NCI-H226 (cell line): ENCODE measurements at regions not wholly inside any gene's neighbourhood (a gene's known extent, or its start where the extent isn't known, plus 50 kb on each side); places are given as distances from the start of the nearest gene placed in this dataset.

Experiments
- DNase-seq: peaks from one replicate; pipeline ENCODE4 v3.0.0-alpha.2; 2015

- no peak for DNase-seq
Observed at GRCh38 chr15:85890620-85890980, 95.9 kb upstream of the KLHL25 start.

- DNase-seq, result no peak
Observed at GRCh38 chr15:85891470-85891869, 96.7 kb upstream of the KLHL25 start.

- DNase-seq, result no peak
Observed at GRCh38 chr15:85892232-85892631, 97.5 kb upstream of the KLHL25 start.

- DNase-seq, result no peak
Observed at GRCh38 chr15:85897207-85897894, 102.6 kb upstream of the KLHL25 start.

GRCh38 chr15:85897895-85898717 lies 103.4 kb upstream of the KLHL25 start:
- no peak for DNase-seq

GRCh38 chr15:85899927-85900326 lies 105.2 kb upstream of the KLHL25 start:
- DNase-seq, result no peak

GRCh38 chr15:85905751-85906450 lies 111.2 kb upstream of the KLHL25 start:
- no peak for DNase-seq

GRCh38 chr15:85906640-85907039 lies 111.9 kb upstream of the KLHL25 start:
- no peak for DNase-seq

- DNase-seq, result no peak
Observed at GRCh38 chr15:85910834-85911233, 116.1 kb upstream of the KLHL25 start.

GRCh38 chr15:85913461-85913860 lies 118.7 kb upstream of the KLHL25 start:
- DNase-seq, result no peak

GRCh38 chr15:85920956-85921355 lies 126.2 kb upstream of the KLHL25 start:
- no peak for DNase-seq

GRCh38 chr15:85924088-85924487 lies 129.4 kb upstream of the KLHL25 start:
- DNase-seq, result no peak

- no peak for DNase-seq
Observed at GRCh38 chr15:85925649-85926237, 131.0 kb upstream of the KLHL25 start.

GRCh38 chr15:85926834-85927233 lies 132.1 kb upstream of the KLHL25 start:
- no peak for DNase-seq

- DNase-seq, result no peak
Observed at GRCh38 chr15:85927931-85928537, 133.3 kb upstream of the KLHL25 start.

GRCh38 chr15:85929786-85930185 lies 135.1 kb upstream of the KLHL25 start:
- DNase-seq, result no peak

- DNase-seq, result no peak
Observed at GRCh38 chr15:85932391-85932790, 137.7 kb upstream of the KLHL25 start.

GRCh38 chr15:85934691-85935090 lies 140.0 kb upstream of the KLHL25 start:
- no peak for DNase-seq

- no peak for DNase-seq
Observed at GRCh38 chr15:85935182-85935581, 140.5 kb upstream of the KLHL25 start.

- DNase-seq, result no peak
Observed at GRCh38 chr15:85937661-85938060, 142.0 kb upstream of the AGBL1 start.

- DNase-seq, result no peak
Observed at GRCh38 chr15:85941186-85941855, 138.3 kb upstream of the AGBL1 start.

GRCh38 chr15:85942632-85943031 lies 137.0 kb upstream of the AGBL1 start:
- DNase-seq, result no peak
